ENCODE measurements at regions not wholly inside any gene's neighbourhood (a gene's known extent, or its start where the extent isn't known, plus 50 kb on each side); places are given as distances from the start of the nearest gene placed in this dataset.

DNA sequence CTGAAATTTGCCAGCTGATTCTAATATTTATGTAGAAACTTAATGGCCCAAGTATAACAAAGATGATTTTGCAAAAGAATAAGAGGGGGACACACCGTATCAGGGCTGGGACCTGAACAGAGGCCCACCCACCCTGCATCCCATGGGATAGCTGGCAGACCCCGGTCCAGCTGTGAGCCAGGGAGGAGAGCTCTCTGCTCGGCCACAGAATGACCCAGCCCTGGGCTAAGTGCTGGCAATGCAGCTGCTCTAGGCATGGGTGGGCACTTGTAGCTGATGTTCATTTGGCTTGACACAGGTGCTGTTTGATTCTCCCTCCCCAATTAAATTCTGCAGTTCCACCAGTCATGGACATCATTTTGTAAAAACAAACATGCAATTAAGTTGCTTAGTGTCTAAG is 522.8 kb upstream of the RAB6C start:
- TF ChIP-seq, protein P1, sequence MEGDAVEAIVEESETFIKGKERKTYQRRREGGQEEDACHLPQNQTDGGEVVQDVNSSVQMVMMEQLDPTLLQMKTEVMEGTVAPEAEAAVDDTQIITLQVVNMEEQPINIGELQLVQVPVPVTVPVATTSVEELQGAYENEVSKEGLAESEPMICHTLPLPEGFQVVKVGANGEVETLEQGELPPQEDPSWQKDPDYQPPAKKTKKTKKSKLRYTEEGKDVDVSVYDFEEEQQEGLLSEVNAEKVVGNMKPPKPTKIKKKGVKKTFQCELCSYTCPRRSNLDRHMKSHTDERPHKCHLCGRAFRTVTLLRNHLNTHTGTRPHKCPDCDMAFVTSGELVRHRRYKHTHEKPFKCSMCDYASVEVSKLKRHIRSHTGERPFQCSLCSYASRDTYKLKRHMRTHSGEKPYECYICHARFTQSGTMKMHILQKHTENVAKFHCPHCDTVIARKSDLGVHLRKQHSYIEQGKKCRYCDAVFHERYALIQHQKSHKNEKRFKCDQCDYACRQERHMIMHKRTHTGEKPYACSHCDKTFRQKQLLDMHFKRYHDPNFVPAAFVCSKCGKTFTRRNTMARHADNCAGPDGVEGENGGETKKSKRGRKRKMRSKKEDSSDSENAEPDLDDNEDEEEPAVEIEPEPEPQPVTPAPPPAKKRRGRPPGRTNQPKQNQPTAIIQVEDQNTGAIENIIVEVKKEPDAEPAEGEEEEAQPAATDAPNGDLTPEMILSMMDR (IDR thresholded peaks at IDR 0.05 in 4 of 5, conservative IDR thresholded peaks at IDR 0.05 in 1 of 5) = no peak
- TF ChIP-seq POLR2A (IDR thresholded peaks at IDR 0.05) = no peak
